Right atrium auricular region (tissue), 2 donors: ENCODE measurements at regions not wholly inside any gene's neighbourhood (a gene's known extent, or its start where the extent isn't known, plus 50 kb on each side); places are given as distances from the start of the nearest gene placed in this dataset.

Experiments used
- DNase-seq: peaks from one replicate; pipeline ENCODE4 v3.0.0-alpha.2; 2019; ENCODE audit warnings: low spot score
- H3K27ac ChIP-seq, 2 donors: fragments of 200-600 bp; sonication (generic); 1 replicate in 1 of 2; 2 replicates in 1 of 2; pipeline ENCODE4 v1.5.1; 2016 to 2019
- H3K27me3 ChIP-seq, 2 donors: fragments of 200-600 bp; sonication (generic); one replicate each; pipeline versions ENCODE4 v1.5.1 to v1.6.0; 2017 to 2019
- H3K36me3 ChIP-seq: fragments of 200-600 bp; sonication (generic); one replicate; pipeline ENCODE4 v1.5.1; 2016
- H3K4me1 ChIP-seq, 2 donors: fragments of 200-600 bp; sonication (generic); one replicate each; pipeline versions ENCODE4 v1.5.1 to v1.6.0; 2017 to 2019
- H3K4me3 ChIP-seq, 2 donors: fragments of 200-600 bp; sonication (generic); 1 replicate in 1 of 2; 2 replicates in 1 of 2; pipeline ENCODE4 v1.5.1; 2017 to 2019; ENCODE audit warnings: mild to moderate bottlenecking in 1 of 2, moderate library complexity in 1 of 2
- H3K9me3 ChIP-seq, 2 donors: fragments of 200-600 bp; sonication (generic); one replicate each; pipeline ENCODE4 v1.5.1; 2019
- CTCF ChIP-seq, 2 donors: fragments of 200-600 bp; sonication (generic); IDR thresholded peaks; one replicate each; pipeline ENCODE4 v1.5.1; 2019; ENCODE audit warnings: antibody characterized with exemption in 2 of 2

GRCh38 chrX:37904833-37905232, 57.5 kb upstream of the DYNLT3 start:
- no peak for TF ChIP-seq CTCF (IDR thresholded peaks at IDR 0.05)
- no peak for DNase-seq
- H3K36me3 ChIP-seq: no peaks in the 10 kb centered on the region

GRCh38 chrX:37905436-37906147, 58.2 kb upstream of the DYNLT3 start:
- Histone ChIP-seq H3K9me3 (no peaks in the 10 kb centered on the region), H3K36me3 (no peaks in the 10 kb centered on the region), H3K4me3 (peak overlapping the region in 1 of 2 donors; percentile 29), H3K4me1 (peaks cover 0 to 5% of the 10 kb centered on the region in 2 donors), H3K27ac (no peak overlapping the region), H3K27me3 (no peaks in the 10 kb centered on the region)
- TF ChIP-seq CTCF (IDR thresholded peaks at IDR 0.05): peak in 1 of 2 donors; percentile 37
- no peak for DNase-seq

More at GRCh38 chrX:37904833-37905232, 57.5 kb upstream of the DYNLT3 start:
- H3K9me3 ChIP-seq: no peaks in the 10 kb centered on the region
- H3K27me3 ChIP-seq: no peaks in the 10 kb centered on the region
- H3K27ac ChIP-seq: no peak overlapping the region
- H3K4me3 ChIP-seq: no peak overlapping the region
- peaks cover 0 to 5% of the 10 kb centered on the region in 2 donors for H3K4me1 ChIP-seq

GRCh38 chrX:37906357-37906756, 59.0 kb upstream of the DYNLT3 start:
- Histone ChIP-seq H3K27me3 (no peaks in the 10 kb centered on the region), H3K4me1 (peaks cover 0 to 5% of the 10 kb centered on the region in 2 donors), H3K4me3 (no peak overlapping the region), H3K9me3 (no peaks in the 10 kb centered on the region), H3K36me3 (no peaks in the 10 kb centered on the region), H3K27ac (no peak overlapping the region)
- no peak for DNase-seq
- no peak for TF ChIP-seq CTCF (IDR thresholded peaks at IDR 0.05)

- Histone ChIP-seq H3K4me1 (peaks cover 0 to 5% of the 10 kb centered on the region in 2 donors), H3K27ac (no peak overlapping the region), H3K27me3 (no peaks in the 10 kb centered on the region), H3K36me3 (no peaks in the 10 kb centered on the region), H3K4me3 (no peak overlapping the region), H3K9me3 (no peaks in the 10 kb centered on the region)
- no peak for TF ChIP-seq CTCF (IDR thresholded peaks at IDR 0.05)
- DNase-seq: no peak
Observed at GRCh38 chrX:37910186-37910585, 62.8 kb upstream of the DYNLT3 start.

- no peak overlapping the region for H3K4me3 ChIP-seq
- no peaks in the 10 kb centered on the region for H3K36me3 ChIP-seq
- H3K9me3 ChIP-seq: no peaks in the 10 kb centered on the region
- H3K27me3 ChIP-seq: no peaks in the 10 kb centered on the region
- no peak for TF ChIP-seq CTCF (IDR thresholded peaks at IDR 0.05)
- DNase-seq: no peak
- H3K4me1 ChIP-seq: no peaks in the 10 kb centered on the region
- no peak overlapping the region for H3K27ac ChIP-seq
Observed at GRCh38 chrX:37912304-37912703, 64.9 kb upstream of the DYNLT3 start.

- no peak for TF ChIP-seq CTCF (IDR thresholded peaks at IDR 0.05)
- Histone ChIP-seq H3K27ac (no peak overlapping the region), H3K4me1 (no peaks in the 10 kb centered on the region), H3K36me3 (no peaks in the 10 kb centered on the region), H3K27me3 (no peaks in the 10 kb centered on the region), H3K9me3 (no peaks in the 10 kb centered on the region), H3K4me3 (no peak overlapping the region)
- no peak for DNase-seq
Observed at GRCh38 chrX:37912777-37913176, 65.4 kb upstream of the DYNLT3 start.
